ENCODE measurements at regions not wholly inside any gene's neighbourhood (a gene's known extent, or its start where the extent isn't known, plus 50 kb on each side); places are given as distances from the start of the nearest gene placed in this dataset.

- ChIA-PET RAD21 (ENCODE audit: low non-redundant PET in 1 of 2, low total read pairs in 2 of 2, uncharacterized antibody in 2 of 2, unreplicated experiment in 2 of 2) (interaction anchor here in 1 of 2 experiments (1.0 kb wide), 1 partner anchor 379 kb away, joined by 5 read pairs; no protein-coding TSS in a partner anchor), POLR2A (no interaction called here), CTCF (interaction anchor here (0.7 to 1.8 kb wide), 10 partner anchors 10 to 435 kb away, joined by 3 to 13 read pairs (median 4); no protein-coding TSS in a partner anchor)
- no peak overlapping the region for H3K27ac ChIP-seq (ENCODE audit: low read depth, low read length)
- peak overlapping the region; percentile 61 for H3K4me2 ChIP-seq (ENCODE audit: low read length)
- intact Hi-C loops (cut with micrococcal nuclease) = loop anchor here (1.0 kb wide), 1 partner anchor 389 kb away; no protein-coding TSS in a partner anchor
- peaks cover 7% of the 10 kb centered on the region for H3K27me3 ChIP-seq (ENCODE audit: insufficient read depth, low read length)
- peak overlapping the region; percentile 86 for H2AFZ ChIP-seq (ENCODE audit: low read depth, low read length, poor library complexity, severe bottlenecking)
- DNase-seq (ENCODE audit: low read depth, low spot score) = peak; percentile 37
- H3K4me3 ChIP-seq (replicated peaks in 1 of 2; ENCODE audit: low read depth in 1 of 2, low read length in 2 of 2) = no peak overlapping the region
- TF ChIP-seq RAD21 (IDR thresholded peaks at IDR 0.05; ENCODE audit: low read depth) (peak; percentile 78), SP1 (IDR thresholded peaks at IDR 0.05; ENCODE audit: low read depth) (no peak)
- TF ChIP-seq, protein P1, sequence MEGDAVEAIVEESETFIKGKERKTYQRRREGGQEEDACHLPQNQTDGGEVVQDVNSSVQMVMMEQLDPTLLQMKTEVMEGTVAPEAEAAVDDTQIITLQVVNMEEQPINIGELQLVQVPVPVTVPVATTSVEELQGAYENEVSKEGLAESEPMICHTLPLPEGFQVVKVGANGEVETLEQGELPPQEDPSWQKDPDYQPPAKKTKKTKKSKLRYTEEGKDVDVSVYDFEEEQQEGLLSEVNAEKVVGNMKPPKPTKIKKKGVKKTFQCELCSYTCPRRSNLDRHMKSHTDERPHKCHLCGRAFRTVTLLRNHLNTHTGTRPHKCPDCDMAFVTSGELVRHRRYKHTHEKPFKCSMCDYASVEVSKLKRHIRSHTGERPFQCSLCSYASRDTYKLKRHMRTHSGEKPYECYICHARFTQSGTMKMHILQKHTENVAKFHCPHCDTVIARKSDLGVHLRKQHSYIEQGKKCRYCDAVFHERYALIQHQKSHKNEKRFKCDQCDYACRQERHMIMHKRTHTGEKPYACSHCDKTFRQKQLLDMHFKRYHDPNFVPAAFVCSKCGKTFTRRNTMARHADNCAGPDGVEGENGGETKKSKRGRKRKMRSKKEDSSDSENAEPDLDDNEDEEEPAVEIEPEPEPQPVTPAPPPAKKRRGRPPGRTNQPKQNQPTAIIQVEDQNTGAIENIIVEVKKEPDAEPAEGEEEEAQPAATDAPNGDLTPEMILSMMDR (IDR thresholded peaks at IDR 0.05 in 2 of 3, conservative IDR thresholded peaks at IDR 0.05 in 1 of 3; ENCODE audit: borderline replicate concordance in 1 of 3, insufficient read depth in 1 of 3, low read depth in 2 of 3, low read length in 2 of 3) = peak; percentile 61 to 87 (median 84); a peak in 5 of 6 replicates
- H3K9me2 ChIP-seq (ENCODE audit: insufficient read depth) = no peaks in the 10 kb centered on the region
- no peak overlapping the region for H3K9ac ChIP-seq (ENCODE audit: low read length)
- H4K20me1 ChIP-seq (ENCODE audit: insufficient read depth) = no peaks in the 10 kb centered on the region
- H3K9me3 ChIP-seq (ENCODE audit: control insufficient read depth in 1 of 2, insufficient read depth in 1 of 2, low read depth in 1 of 2, low read length in 2 of 2) = no peaks in the 10 kb centered on the region
- no peaks in the 10 kb centered on the region for H3K36me3 ChIP-seq (ENCODE audit: control insufficient read depth in 1 of 2, insufficient read depth in 2 of 2, low read length in 2 of 2)
- peaks cover 0 to 4% of the 10 kb centered on the region in 2 experiments; a peak in 2 of 4 replicates for H3K4me1 ChIP-seq (ENCODE audit: control insufficient read depth in 1 of 2, insufficient read depth in 2 of 2, low read length in 2 of 2)
- H3K79me2 ChIP-seq (ENCODE audit: insufficient read depth, low read length) = no peaks in the 10 kb centered on the region
- ATAC-seq = peak; percentile 99
- BruUV-seq (replicated peaks) = no TSS peak
Measured at GRCh38 chr14:34227834-34228649, 234.0 kb downstream of the SPTSSA start.

GRCh38 chr14:34224221-34224620 lies 237.8 kb downstream of the SPTSSA start:
- ATAC-seq (no peak), DNase-seq (ENCODE audit: low read depth, low spot score) (no peak)
- peaks cover 20% of the 10 kb centered on the region for H3K27me3 ChIP-seq (ENCODE audit: insufficient read depth, low read length)
- no peaks in the 10 kb centered on the region for H3K36me3 ChIP-seq (ENCODE audit: control insufficient read depth in 1 of 2, insufficient read depth in 2 of 2, low read length in 2 of 2)
- intact Hi-C loops (cut with micrococcal nuclease) = no loop called here
- POLR2A ChIA-PET = no interaction called here
- TF ChIP-seq RAD21 (IDR thresholded peaks at IDR 0.05; ENCODE audit: low read depth) = no peak
- TF ChIP-seq ZFX (IDR thresholded peaks at IDR 0.05) = no peak
- TF ChIP-seq SP1 (IDR thresholded peaks at IDR 0.05; ENCODE audit: low read depth) = no peak
- no peak for TF ChIP-seq ZNF274 (IDR thresholded peaks at IDR 0.05; ENCODE audit: low read depth, low read length)
- TF ChIP-seq, protein P1 (IDR thresholded peaks at IDR 0.05 in 2 of 3, conservative IDR thresholded peaks at IDR 0.05 in 1 of 3; ENCODE audit: borderline replicate concordance in 1 of 3, insufficient read depth in 1 of 3, low read depth in 2 of 3, low read length in 2 of 3) = no peak
- TF ChIP-seq YY1 (IDR thresholded peaks at IDR 0.05; ENCODE audit: extremely low read depth, insufficient replicate concordance, low read depth, low read length) = no peak
- no peak for TF ChIP-seq FOSL1 (IDR thresholded peaks at IDR 0.05; ENCODE audit: low read depth)
- no peak for TF ChIP-seq ZBTB33 (IDR thresholded peaks at IDR 0.05; ENCODE audit: extremely low read depth, insufficient replicate concordance, low read length)
- no peak for TF ChIP-seq CBX3 (IDR thresholded peaks at IDR 0.05; ENCODE audit: low read depth)
- TF ChIP-seq EGR1 (IDR thresholded peaks at IDR 0.05; ENCODE audit: low read depth) = no peak
- no peak for TF ChIP-seq SRF (IDR thresholded peaks at IDR 0.05; ENCODE audit: low read depth)
- no TSS peak for BruUV-seq (replicated peaks)
- H3K9me3 ChIP-seq (ENCODE audit: control insufficient read depth in 1 of 2, insufficient read depth in 1 of 2, low read depth in 1 of 2, low read length in 2 of 2) = no peaks in the 10 kb centered on the region
- H4K20me1 ChIP-seq (ENCODE audit: insufficient read depth) = no peaks in the 10 kb centered on the region
- H3K4me2 ChIP-seq (ENCODE audit: low read length) = no peak overlapping the region
- H3K9ac ChIP-seq (ENCODE audit: low read length) = no peak overlapping the region
- CTCF ChIA-PET = interaction anchor here (2.2 kb wide), 1 partner anchor 375 kb away, joined by 5 read pairs; no protein-coding TSS in a partner anchor
- no peak overlapping the region for H3K27ac ChIP-seq (ENCODE audit: low read depth, low read length)
- no peak overlapping the region for H2AFZ ChIP-seq (ENCODE audit: low read depth, low read length, poor library complexity, severe bottlenecking)
- RAD21 ChIA-PET (ENCODE audit: low non-redundant PET in 1 of 2, low total read pairs in 2 of 2, uncharacterized antibody in 2 of 2, unreplicated experiment in 2 of 2) = no interaction called here
- H3K4me3 ChIP-seq (replicated peaks in 1 of 2; ENCODE audit: low read depth in 1 of 2, low read length in 2 of 2) = no peak overlapping the region
- H3K79me2 ChIP-seq (ENCODE audit: insufficient read depth, low read length) = no peaks in the 10 kb centered on the region
- H3K4me1 ChIP-seq (ENCODE audit: control insufficient read depth in 1 of 2, insufficient read depth in 2 of 2, low read length in 2 of 2) = peaks cover 0 to 4% of the 10 kb centered on the region in 2 experiments; a peak in 2 of 4 replicates
- H3K9me2 ChIP-seq (ENCODE audit: insufficient read depth) = no peaks in the 10 kb centered on the region

All from HCT116 (cell line).